Loucy (cell line): ENCODE measurements at regions not wholly inside any gene's neighbourhood (a gene's known extent, or its start where the extent isn't known, plus 50 kb on each side); places are given as distances from the start of the nearest gene placed in this dataset.

Experiments
- H2AFZ ChIP-seq: fragments of 200-600 bp; sonication (generic); 2 replicates; pipeline ENCODE4 v1.6.0; 2016; ENCODE audit warnings: antibody characterized with exemption, mild to moderate bottlenecking, low read length, moderate library complexity
- H3F3A ChIP-seq: fragments of 200-600 bp; 2 replicates; pipeline ENCODE4 v1.6.0; 2016; ENCODE audit warnings: antibody characterized with exemption, low read depth, mild to moderate bottlenecking
- H3K27me3 ChIP-seq: fragments of 200-600 bp; sonication (generic); 2 replicates; pipeline ENCODE4 v1.6.1; 2014; ENCODE audit warnings: low read length, mild to moderate bottlenecking; ENCODE audit not compliant: insufficient read depth, poor library complexity, severe bottlenecking
- H3K36me3 ChIP-seq: fragments of 200-600 bp; sonication (generic); 2 replicates; pipeline ENCODE4 v1.6.1; 2016; ENCODE audit warnings: low read length; ENCODE audit not compliant: insufficient read depth
- H3K4me1 ChIP-seq: fragments of 200-600 bp; sonication (generic); 2 replicates; pipeline ENCODE4 v1.5.1; 2014; ENCODE audit warnings: low read length, mild to moderate bottlenecking; ENCODE audit not compliant: insufficient read depth, poor library complexity, severe bottlenecking
- H3K4me2 ChIP-seq: fragments of 200-600 bp; sonication (generic); 2 replicates; pipeline ENCODE4 v1.6.0; 2014; ENCODE audit warnings: antibody characterized with exemption, low read length, low read depth, mild to moderate bottlenecking; ENCODE audit not compliant: poor library complexity, severe bottlenecking
- H3K4me3 ChIP-seq: fragments of 200-600 bp; sonication (generic); 2 replicates; pipeline ENCODE4 v1.5.1; 2014; ENCODE audit warnings: low read length, mild to moderate bottlenecking, mixed read lengths; ENCODE audit not compliant: poor library complexity, severe bottlenecking
- H3K79me2 ChIP-seq: fragments of 200-600 bp; sonication (generic); 2 replicates; pipeline ENCODE4 v1.6.1; 2014; ENCODE audit warnings: low read length; ENCODE audit not compliant: insufficient read depth
- H3K9ac ChIP-seq: fragments of 200-600 bp; sonication (generic); 2 replicates; pipeline ENCODE4 v1.6.0; 2014; ENCODE audit warnings: mild to moderate bottlenecking, low read depth, low read length, moderate library complexity; ENCODE audit not compliant: poor library complexity, severe bottlenecking
- H3K9me2 ChIP-seq: fragments of 200-600 bp; sonication (generic); replicated peaks from 2 replicates; pipeline ENCODE4 v1.6.1; 2016; ENCODE audit warnings: low read depth, low read length, mixed read lengths
- H3K9me3 ChIP-seq: fragments of 200-600 bp; sonication (generic); 2 replicates; pipeline ENCODE4 v1.6.1; 2014; ENCODE audit warnings: mild to moderate bottlenecking, antibody characterized with exemption, low read length, low read depth; ENCODE audit not compliant: insufficient read depth
- H4K20me1 ChIP-seq: fragments of 200-600 bp; sonication (generic); 2 replicates; pipeline ENCODE4 v1.6.0; 2014; ENCODE audit warnings: antibody characterized with exemption, low read length, mild to moderate bottlenecking; ENCODE audit not compliant: insufficient read depth, poor library complexity, severe bottlenecking
- EZH2phosphoT487 ChIP-seq: fragments of 200-600 bp; IDR thresholded peaks from 2 replicates; pipeline ENCODE4 v1.6.1; 2018; ENCODE audit warnings: antibody characterized with exemption, mild to moderate bottlenecking, moderate library complexity, borderline replicate concordance
- TF ChIP-seq, protein P1 (sequence below): fragments of 200-600 bp; sonication (generic); conservative IDR thresholded peaks from 2 replicates; pipeline ENCODE4 v1.5.1; 2014; ENCODE audit warnings: mild to moderate bottlenecking, antibody characterized with exemption, low read length

DNA sequence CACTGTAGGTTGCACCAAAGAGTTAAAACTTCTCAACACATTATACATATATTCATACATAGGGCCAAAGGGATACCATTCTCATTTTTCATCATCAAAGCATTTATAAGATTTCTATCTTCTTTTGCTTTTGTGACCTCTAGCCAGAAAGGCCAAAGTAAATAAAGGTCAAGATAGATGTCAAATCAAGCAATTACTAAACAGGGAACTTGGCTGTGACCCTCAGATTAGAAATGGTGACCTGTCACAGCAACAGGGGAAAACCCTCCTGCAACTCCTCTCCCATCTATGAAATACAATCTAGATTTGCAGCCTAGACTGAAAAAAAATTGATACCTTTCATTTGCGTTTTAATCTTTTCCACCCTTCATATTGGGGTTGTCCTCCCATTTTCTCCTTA, 225.6 kb upstream of the FAM241A start:
- H3K4me1 ChIP-seq: no peaks in the 10 kb centered on the region
- no peaks in the 10 kb centered on the region for H3K9me2 ChIP-seq
- no peaks in the 10 kb centered on the region for H3K79me2 ChIP-seq
- no peak overlapping the region for H3K4me3 ChIP-seq
- no peaks in the 10 kb centered on the region for H3K9me3 ChIP-seq
- H3K4me2 ChIP-seq: no peak overlapping the region
- H3K27me3 ChIP-seq: no peaks in the 10 kb centered on the region
- no peaks in the 10 kb centered on the region for H3K36me3 ChIP-seq
- no peaks in the 10 kb centered on the region for H4K20me1 ChIP-seq
- TF ChIP-seq EZH2phosphoT487: no peak
- TF ChIP-seq, protein P1, sequence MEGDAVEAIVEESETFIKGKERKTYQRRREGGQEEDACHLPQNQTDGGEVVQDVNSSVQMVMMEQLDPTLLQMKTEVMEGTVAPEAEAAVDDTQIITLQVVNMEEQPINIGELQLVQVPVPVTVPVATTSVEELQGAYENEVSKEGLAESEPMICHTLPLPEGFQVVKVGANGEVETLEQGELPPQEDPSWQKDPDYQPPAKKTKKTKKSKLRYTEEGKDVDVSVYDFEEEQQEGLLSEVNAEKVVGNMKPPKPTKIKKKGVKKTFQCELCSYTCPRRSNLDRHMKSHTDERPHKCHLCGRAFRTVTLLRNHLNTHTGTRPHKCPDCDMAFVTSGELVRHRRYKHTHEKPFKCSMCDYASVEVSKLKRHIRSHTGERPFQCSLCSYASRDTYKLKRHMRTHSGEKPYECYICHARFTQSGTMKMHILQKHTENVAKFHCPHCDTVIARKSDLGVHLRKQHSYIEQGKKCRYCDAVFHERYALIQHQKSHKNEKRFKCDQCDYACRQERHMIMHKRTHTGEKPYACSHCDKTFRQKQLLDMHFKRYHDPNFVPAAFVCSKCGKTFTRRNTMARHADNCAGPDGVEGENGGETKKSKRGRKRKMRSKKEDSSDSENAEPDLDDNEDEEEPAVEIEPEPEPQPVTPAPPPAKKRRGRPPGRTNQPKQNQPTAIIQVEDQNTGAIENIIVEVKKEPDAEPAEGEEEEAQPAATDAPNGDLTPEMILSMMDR: no peak
- no peaks in the 10 kb centered on the region for H3F3A ChIP-seq
- no peak overlapping the region for H2AFZ ChIP-seq
- H3K9ac ChIP-seq: no peak overlapping the region

DNA sequence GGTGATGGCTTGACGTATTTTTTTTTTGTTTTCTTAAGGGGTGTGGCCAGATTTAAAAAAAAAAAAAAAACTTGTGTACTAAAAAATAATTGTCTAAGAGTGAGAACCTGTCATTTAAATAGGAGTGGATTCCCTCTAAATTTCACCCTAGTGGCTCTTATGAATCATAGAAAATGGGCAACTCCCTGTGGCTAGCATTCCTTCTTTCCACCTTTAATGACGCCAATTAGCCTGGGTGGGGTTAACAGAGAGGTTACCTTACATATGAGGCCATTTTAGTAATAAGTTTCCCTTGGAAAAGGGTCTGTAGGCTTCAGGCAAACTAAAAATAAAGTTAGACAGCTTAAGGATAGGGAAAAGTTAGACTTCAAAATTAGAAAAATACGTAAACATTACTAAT, 223.5 kb upstream of the FAM241A start:
- Histone ChIP-seq H3K4me3 (no peak overlapping the region), H3K79me2 (no peaks in the 10 kb centered on the region), H3K27me3 (no peaks in the 10 kb centered on the region), H3K9ac (no peak overlapping the region), H3K4me2 (no peak overlapping the region), H3F3A (no peaks in the 10 kb centered on the region), H4K20me1 (no peaks in the 10 kb centered on the region), H3K9me3 (no peaks in the 10 kb centered on the region), H3K9me2 (no peaks in the 10 kb centered on the region), H2AFZ (no peak overlapping the region), H3K4me1 (no peaks in the 10 kb centered on the region), H3K36me3 (no peaks in the 10 kb centered on the region)
- TF ChIP-seq, protein P1: no peak
- TF ChIP-seq EZH2phosphoT487: no peak

DNA sequence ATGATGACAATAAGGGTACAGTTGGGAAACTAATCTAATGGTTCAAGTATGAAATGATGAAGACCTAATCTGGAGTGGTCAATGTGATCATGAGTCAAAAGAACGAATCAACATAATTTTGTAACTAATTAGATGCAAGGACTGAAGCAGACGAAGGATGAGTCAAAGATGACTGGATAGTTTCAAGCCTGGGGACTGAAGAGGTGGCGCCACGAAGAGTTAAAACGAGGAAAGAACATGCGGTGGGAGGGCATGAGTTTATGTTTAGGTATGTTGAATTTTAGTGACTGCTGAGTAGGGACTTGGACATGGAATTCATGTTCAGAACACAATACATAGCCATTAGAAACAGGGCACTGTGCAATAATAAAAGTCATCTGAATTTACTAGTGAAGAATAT, 221.5 kb upstream of the FAM241A start:
- TF ChIP-seq EZH2phosphoT487: no peak
- TF ChIP-seq, protein P1: no peak
- no peak overlapping the region for H3K4me2 ChIP-seq
- H3K4me3 ChIP-seq: no peak overlapping the region
- H3K79me2 ChIP-seq: no peaks in the 10 kb centered on the region
- no peaks in the 10 kb centered on the region for H3K36me3 ChIP-seq
- no peak overlapping the region for H2AFZ ChIP-seq
- no peaks in the 10 kb centered on the region for H3F3A ChIP-seq
- H3K9me2 ChIP-seq: no peaks in the 10 kb centered on the region
- no peaks in the 10 kb centered on the region for H4K20me1 ChIP-seq
- no peaks in the 10 kb centered on the region for H3K27me3 ChIP-seq
- no peak overlapping the region for H3K9ac ChIP-seq
- H3K4me1 ChIP-seq: no peaks in the 10 kb centered on the region
- no peaks in the 10 kb centered on the region for H3K9me3 ChIP-seq
